Superior temporal gyrus (tissue), 1 donor: ENCODE measurements at regions not wholly inside any gene's neighbourhood (a gene's known extent, or its start where the extent isn't known, plus 50 kb on each side); places are given as distances from the start of the nearest gene placed in this dataset.
"Not testable (repeated sequence)": the region's sequence is repeated elsewhere in the genome, so short reads cannot be mapped to it uniquely, and the experiment has no call there.

Experiments
- DNase-seq: peaks from one replicate; pipeline ENCODE4 v3.0.0-alpha.2; 2016; ENCODE audit errors: extremely low spot score

DNA sequence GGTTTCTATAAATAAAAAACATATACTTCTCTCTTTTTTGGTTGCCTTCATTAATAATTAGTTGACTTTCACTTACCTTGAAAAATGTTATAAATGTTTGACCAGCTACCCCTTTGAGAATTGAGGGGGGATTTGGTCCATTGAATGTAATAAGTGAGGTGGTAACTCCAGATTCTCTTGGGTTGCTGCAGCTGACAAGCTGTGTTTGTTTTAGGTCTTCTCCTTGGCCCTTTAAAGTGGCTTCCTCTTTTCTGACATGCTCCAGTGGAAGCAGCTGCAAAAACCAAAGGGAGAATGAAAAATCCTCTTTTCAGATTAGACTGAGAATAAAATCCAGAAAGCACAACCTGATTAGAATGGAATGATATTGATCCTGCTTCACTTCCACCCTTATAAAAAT lies 410.5 kb downstream of the TMEM38B start:
- DNase-seq: no peak

DNA sequence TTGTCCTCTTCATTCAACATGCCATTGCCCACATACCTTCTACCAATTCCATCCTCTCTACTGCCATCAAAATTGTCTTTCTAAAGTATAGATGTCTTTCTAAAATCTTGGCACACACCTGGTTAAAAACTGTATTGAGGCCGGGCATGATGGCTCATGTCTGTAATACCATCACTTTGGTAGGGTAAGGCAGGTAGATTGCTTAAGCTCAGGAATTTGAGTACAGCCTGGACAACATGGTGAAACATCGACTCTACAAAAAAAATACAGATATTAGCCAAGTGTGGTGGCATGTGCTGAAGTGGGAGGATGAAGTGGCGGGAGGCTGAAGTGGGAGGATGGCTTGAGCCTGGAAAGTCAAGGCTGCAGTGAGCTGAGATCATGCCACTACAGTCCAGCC lies 412.1 kb downstream of the TMEM38B start:
- no peak for DNase-seq

DNA sequence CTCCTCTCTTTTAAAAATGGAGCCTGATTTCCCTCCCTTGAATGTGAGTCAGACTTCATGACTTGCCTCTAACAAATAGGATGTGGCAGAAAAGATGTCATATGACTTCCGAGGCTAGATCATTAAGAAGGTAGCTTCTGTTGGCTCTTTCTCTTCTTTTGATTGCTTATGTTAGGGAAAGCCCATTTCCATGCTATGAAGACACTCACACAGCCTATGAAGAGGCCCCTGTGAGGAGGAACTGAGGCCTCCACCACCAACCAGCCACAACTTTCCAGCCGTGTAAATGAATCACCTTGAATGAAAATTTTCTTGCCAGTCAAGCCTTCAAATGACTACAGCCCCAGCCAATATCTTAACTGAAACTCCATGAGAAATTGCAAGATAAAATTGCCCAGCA lies 413.4 kb downstream of the TMEM38B start:
- DNase-seq: no peak

- DNase-seq: not testable (repeated sequence)
Measured at GRCh38 chr9:106109706-106110105, 415.4 kb downstream of the TMEM38B start.

GRCh38 chr9:106110483-106110882 lies 416.1 kb downstream of the TMEM38B start:
- DNase-seq: no peak

- no peak for DNase-seq
Measured at GRCh38 chr9:106111039-106111730, 416.8 kb downstream of the TMEM38B start.

DNA sequence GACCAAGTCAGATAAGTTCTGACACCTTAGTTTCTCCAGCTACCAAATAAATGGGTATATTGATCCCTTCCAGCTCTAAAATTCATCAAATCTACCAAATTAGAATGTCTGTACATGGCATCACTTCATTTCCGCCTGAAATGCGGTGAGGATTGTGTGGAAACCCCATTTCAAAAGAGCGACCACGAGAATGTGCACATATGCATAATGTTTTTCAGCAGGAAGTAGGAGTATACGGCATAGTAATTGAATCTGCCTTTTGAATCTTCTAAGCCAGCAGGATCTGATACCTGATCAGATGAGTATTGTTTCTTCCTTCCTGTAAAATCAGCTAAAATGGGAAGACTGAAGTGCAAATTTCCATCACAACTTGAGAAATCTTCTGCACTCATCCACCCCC lies 418.6 kb downstream of the TMEM38B start:
- no peak for DNase-seq

DNA sequence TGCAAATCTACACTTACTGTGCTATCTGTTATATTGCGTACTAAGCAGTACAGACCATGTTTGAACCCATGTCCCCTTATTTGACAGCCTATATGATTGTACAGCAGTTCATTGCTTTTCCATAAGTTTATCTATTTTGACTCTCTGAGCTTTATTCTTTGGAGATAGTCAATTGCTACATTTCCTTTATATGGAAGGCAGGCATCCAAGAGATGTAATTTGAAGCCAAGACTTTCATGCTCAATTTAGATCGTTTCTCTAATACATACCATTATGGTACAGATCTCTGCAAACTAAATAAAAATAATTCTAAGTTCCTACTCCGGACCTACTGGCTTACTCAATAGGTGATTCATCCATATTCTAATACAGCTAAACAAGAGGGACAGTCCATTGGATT lies 424.8 kb downstream of the TMEM38B start:
- no peak for DNase-seq

- DNase-seq: no peak
Measured at GRCh38 chr9:106120071-106120470, 425.7 kb downstream of the TMEM38B start.

DNA sequence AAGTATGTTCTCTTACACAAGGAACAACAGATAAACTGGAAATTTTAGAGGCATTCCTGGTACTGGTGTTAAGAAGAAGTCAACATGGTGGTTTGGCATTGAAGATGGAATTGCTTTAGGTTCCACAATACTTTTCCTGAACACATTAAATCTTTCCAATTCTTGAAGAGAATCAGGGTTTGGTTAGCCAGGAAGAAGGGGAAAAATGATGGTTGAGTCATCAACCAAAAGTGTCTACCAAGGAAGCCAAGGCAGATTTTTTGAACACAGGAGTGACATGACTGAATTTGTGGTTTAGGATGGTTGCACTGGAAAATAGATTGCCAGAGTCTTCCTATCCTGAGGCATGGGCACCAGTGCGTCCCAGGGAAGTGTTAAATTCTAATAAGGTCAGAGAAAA lies 433.4 kb downstream of the TMEM38B start:
- no peak for DNase-seq

DNA sequence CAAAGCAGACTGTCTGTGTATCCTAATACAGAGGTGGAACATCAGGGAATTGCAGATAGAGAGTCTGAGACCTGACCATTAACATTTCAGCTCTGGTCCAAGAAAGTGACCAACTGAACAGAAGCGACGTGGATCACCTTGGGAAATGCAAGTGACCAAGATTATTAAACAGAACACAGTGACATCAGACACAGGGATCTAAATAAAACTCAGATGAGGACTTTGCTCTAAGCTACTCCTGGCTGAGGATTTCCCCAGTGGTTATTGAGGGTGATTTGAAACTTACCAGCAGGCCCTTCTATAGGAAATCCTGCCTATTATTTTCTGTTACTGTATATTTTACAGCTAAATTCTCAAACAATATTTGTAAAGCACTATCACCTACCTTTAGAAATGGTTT lies 436.0 kb downstream of the TMEM38B start:
- DNase-seq: no peak

DNA sequence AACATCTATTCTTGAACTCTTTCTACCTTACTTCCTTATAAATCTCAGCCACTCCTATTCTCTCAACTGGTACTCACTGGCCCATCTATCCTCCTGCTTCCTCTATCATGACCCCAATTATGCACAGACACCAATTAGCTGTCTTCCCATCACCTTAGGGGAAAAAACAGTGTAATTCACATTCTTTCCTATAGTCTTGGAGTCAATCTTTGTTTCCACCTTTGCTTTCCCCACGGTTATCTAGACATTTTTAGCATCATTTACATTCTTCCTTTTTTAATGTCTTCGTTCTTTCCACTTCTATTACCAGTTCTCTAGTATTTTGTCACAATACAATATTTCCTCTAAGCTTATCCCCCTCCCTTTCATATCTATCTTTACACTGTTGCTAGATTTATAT lies 449.4 kb downstream of the TMEM38B start:
- no peak for DNase-seq

GRCh38 chr9:106146066-106146840 lies 451.9 kb downstream of the TMEM38B start:
- DNase-seq: peak; percentile 24

DNA sequence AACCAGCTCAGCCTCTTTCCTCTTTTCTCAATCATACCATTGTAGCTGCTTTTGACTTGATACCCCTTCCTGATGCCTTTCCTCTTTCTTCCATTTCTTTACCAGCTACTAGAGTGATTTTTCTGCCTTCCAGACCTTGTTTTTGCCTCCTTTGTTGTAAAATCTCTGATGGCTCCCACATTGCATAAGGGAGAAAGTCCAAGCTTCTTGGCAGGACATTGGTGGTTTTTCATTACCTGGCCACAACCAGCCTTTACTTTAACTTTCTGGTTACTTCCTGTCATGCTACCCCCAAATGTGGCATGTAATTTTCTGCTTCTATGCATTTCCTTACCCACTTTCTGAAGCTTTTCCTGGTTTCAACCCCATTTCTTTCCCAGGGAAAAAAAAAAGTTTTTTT lies 452.5 kb downstream of the TMEM38B start:
- DNase-seq: no peak

DNA sequence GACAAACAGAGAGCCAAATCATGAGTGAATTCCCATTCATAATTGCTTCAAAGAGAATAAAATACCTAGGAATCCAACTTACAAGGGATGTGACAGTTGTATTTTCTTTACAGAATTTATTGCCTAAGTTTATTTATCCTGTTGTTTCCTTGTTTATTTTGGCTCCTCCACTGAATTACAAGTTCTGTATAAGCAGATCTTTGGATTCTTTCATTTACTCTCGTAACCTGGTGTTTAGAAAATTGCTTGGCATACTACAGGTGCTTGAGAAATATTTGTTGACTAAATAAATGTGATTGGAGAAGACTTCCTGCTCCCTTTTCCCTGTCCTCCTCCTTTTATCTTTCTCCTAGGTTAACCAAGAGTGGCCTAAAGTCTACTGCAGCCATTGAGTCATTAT lies 455.6 kb downstream of the TMEM38B start:
- DNase-seq: no peak

GRCh38 chr9:106156465-106156864 lies 462.1 kb downstream of the TMEM38B start:
- DNase-seq: no peak

- DNase-seq: no peak
Measured at GRCh38 chr9:106172265-106172664, 477.9 kb downstream of the TMEM38B start.

- DNase-seq: no peak
Measured at GRCh38 chr9:106174346-106174745, 480.0 kb downstream of the TMEM38B start.

GRCh38 chr9:106177216-106177615 lies 482.9 kb downstream of the TMEM38B start:
- no peak for DNase-seq

DNA sequence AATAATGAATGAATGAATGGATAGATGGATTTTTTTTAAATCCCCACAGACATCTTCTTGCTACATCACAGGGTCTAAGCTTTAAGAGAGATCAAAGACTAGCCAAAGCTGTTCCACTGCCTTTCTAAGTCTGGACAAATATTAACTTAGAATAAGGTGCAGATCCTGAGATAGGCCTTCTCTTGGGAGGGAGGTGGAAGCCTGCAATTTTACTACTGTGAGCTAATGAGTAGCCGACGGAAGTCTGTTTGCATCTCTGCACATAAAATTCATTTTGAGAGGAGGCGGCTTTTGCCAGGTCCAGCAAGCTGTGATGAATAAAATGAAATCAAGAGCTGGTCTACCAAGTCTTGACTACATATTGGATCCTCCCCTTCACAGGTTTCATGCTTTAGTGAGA lies 484.9 kb downstream of the TMEM38B start:
- no peak for DNase-seq

GRCh38 chr9:106203815-106204516 lies 509.6 kb downstream of the TMEM38B start:
- DNase-seq: not testable (repeated sequence)

- DNase-seq: no peak
Measured at GRCh38 chr9:106207298-106207697, 513.0 kb downstream of the TMEM38B start.

DNA sequence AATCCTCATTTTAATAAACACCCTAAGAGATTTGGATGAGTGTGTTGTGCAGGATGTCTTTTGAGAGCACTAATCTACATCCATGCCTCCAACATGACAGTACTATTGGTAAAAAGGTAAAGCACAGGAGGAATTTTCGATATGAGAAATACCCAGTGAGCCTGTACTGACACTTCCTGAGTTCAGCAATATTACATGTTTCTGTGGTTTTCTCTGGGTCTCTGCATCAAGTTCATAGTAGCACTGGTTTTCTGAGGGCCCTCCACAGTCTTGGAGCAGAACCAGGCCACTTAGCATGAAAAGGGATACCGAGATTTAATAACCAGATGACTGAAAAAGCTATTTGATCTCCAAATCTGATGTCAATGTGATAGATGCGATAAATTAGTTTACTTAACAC lies 524.1 kb downstream of the TMEM38B start:
- no peak for DNase-seq
